H1 (cell line): ENCODE measurements at regions not wholly inside any gene's neighbourhood (a gene's known extent, or its start where the extent isn't known, plus 50 kb on each side); places are given as distances from the start of the nearest gene placed in this dataset.

Experiments
- CTCF ChIA-PET: fragments of 300-600 bp; sonication (Branson Sonifier 250); formaldehyde crosslinking; loops from one replicate; lab custom pipeline; 2021; ENCODE audit not compliant: partially characterized antibody; lab: Charles Lee
- POLR2A ChIA-PET: fragments of 300-600 bp; sonication (Branson Sonifier 250); formaldehyde crosslinking; loops from one replicate; lab custom pipeline; 2021; ENCODE audit warnings: inconsistent platforms; ENCODE audit not compliant: partially characterized antibody; lab: Charles Lee
- DNase-seq, 2 experiments: peaks; one replicate each; pipeline versions ENCODE4 v3.0.0 to v3.0.0-alpha.2; 2010 to 2022; ENCODE audit warnings: low spot score in 2 of 2, low read depth in 1 of 2, mixed read lengths in 1 of 2
- FAIRE-seq: peaks from 2 replicates; lab custom pipeline; 2011; peaks lifted over from hg19 to GRCh38; lab: Jason Lieb, UNC
- H2AFZ ChIP-seq: 2 replicates; pipeline ENCODE4 v1.8.1; 2012; ENCODE audit warnings: low read length, inconsistent platforms
- H2AK5ac ChIP-seq: 2 replicates; pipeline ENCODE4 v1.6.1; 2013; ENCODE audit warnings: low read depth, low read length
- H2BK120ac ChIP-seq: replicated peaks from 2 replicates; pipeline ENCODE3; 2013; ENCODE audit warnings: low read depth, low read length, inconsistent platforms
- H2BK12ac ChIP-seq: 2 replicates; pipeline ENCODE4 v1.6.1; 2013; ENCODE audit warnings: low read depth, low read length
- H2BK15ac ChIP-seq: 2 replicates; pipeline ENCODE4 v1.6.1; 2013; ENCODE audit warnings: low read length
- H2BK20ac ChIP-seq: 2 replicates; pipeline ENCODE4 v1.6.1; 2013; ENCODE audit warnings: low read length
- H2BK5ac ChIP-seq: 2 replicates; pipeline ENCODE4 v1.6.1; 2013; ENCODE audit warnings: low read depth, low read length
- H3K14ac ChIP-seq: 2 replicates; pipeline ENCODE4 v1.6.1; 2013; ENCODE audit warnings: inconsistent platforms; ENCODE audit not compliant: insufficient read length
- H3K18ac ChIP-seq: 2 replicates; pipeline ENCODE4 v1.6.1; 2013; ENCODE audit warnings: low read length; ENCODE audit errors: extremely low read depth
- H3K23ac ChIP-seq: 2 replicates; pipeline ENCODE4 v1.6.1; 2013; ENCODE audit warnings: inconsistent platforms; ENCODE audit not compliant: insufficient read length
- H3K23me2 ChIP-seq: 2 replicates; pipeline ENCODE4 v1.6.1; 2013; ENCODE audit warnings: low read depth, low read length
- H3K27ac ChIP-seq: 2 replicates; pipeline ENCODE4 v1.6.1; 2011; ENCODE audit warnings: low read depth, low read length, inconsistent platforms
- H3K27me3 ChIP-seq, 4 experiments: replicated peaks in 1 of 4; 1 replicate in 1 of 4; 2 replicates in 3 of 4; pipeline versions ENCODE4 v1.6.1 to v1.8.1; 2011 to 2013; ENCODE audit warnings: low read length in 3 of 4, mild to moderate bottlenecking in 3 of 4, inconsistent platforms in 2 of 4, mixed read lengths in 2 of 4, moderate library complexity in 1 of 4; ENCODE audit not compliant: control insufficient read depth in 3 of 4, insufficient read depth in 3 of 4; ENCODE audit errors: extremely low read depth in 1 of 4
- H3K36me3 ChIP-seq, 4 experiments: 2 replicates each; pipeline versions ENCODE4 v1.6.1 to v1.8.1; 2011 to 2013; ENCODE audit warnings: mild to moderate bottlenecking in 4 of 4, low read length in 3 of 4, moderate library complexity in 2 of 4, control low read depth in 1 of 4, inconsistent platforms in 1 of 4; ENCODE audit not compliant: insufficient read depth in 4 of 4, control insufficient read depth in 2 of 4
- H3K4ac ChIP-seq: replicated peaks from 2 replicates; pipeline ENCODE3; 2013; ENCODE audit warnings: low read length, low read depth, mixed read lengths, inconsistent platforms; ENCODE audit not compliant: insufficient read length
- H3K4me1 ChIP-seq, 4 experiments: replicated peaks in 1 of 4; 1 replicate in 1 of 4; 2 replicates in 3 of 4; pipeline versions ENCODE4 v1.6.1 to v1.8.1; 2011 to 2013; ENCODE audit warnings: low read length in 3 of 4, inconsistent platforms in 2 of 4, mixed read lengths in 1 of 4; ENCODE audit not compliant: insufficient read depth in 4 of 4, control insufficient read depth in 3 of 4
- H3K4me2 ChIP-seq, 2 experiments: 2 replicates each; pipeline versions ENCODE4 v1.6.1 to v1.8.1; 2011 to 2013; ENCODE audit warnings: low read depth in 2 of 2, low read length in 2 of 2, control low read depth in 1 of 2, inconsistent platforms in 1 of 2, mild to moderate bottlenecking in 1 of 2; ENCODE audit not compliant: insufficient read depth in 1 of 2
- H3K4me3 ChIP-seq, 4 experiments: fragments of 200-600, 300-600 bp in 1 of 4; sonication (generic), shearing (Covaris generic), sonication (Bioruptor Twin) in 1 of 4; 2 replicates each; pipeline versions ENCODE4 v1.5.1 to v1.8.1; 2011 to 2016; ENCODE audit warnings: low read length in 4 of 4, low read depth in 3 of 4, control low read depth in 2 of 4, inconsistent platforms in 2 of 4, mild to moderate bottlenecking in 2 of 4, mixed read lengths in 1 of 4, moderate library complexity in 1 of 4; ENCODE audit not compliant: insufficient read depth in 2 of 4; ENCODE audit errors: extremely low read depth in 1 of 4
- H3K56ac ChIP-seq: replicated peaks from 2 replicates; pipeline ENCODE3; 2013; ENCODE audit warnings: low read depth, mild to moderate bottlenecking, mixed read lengths, low read length, inconsistent platforms; ENCODE audit not compliant: insufficient read length
- H3K79me1 ChIP-seq: 2 replicates; pipeline ENCODE4 v1.6.1; 2013; ENCODE audit warnings: low read depth, low read length, control low read depth
- H3K79me2 ChIP-seq, 2 experiments: 2 replicates each; pipeline versions ENCODE4 v1.6.1 to v1.8.1; 2012 to 2013; ENCODE audit warnings: low read length in 2 of 2, mild to moderate bottlenecking in 2 of 2, inconsistent platforms in 1 of 2; ENCODE audit not compliant: insufficient read depth in 2 of 2, control insufficient read depth in 1 of 2
- H3K9ac ChIP-seq, 4 experiments: replicated peaks in 1 of 4; 1 replicate in 1 of 4; 2 replicates in 3 of 4; pipeline versions ENCODE4 v1.6.1 to v1.8.1; 2011 to 2013; ENCODE audit warnings: low read depth in 3 of 4, low read length in 3 of 4, control low read depth in 2 of 4, mild to moderate bottlenecking in 2 of 4, moderate library complexity in 2 of 4, inconsistent platforms in 1 of 4; ENCODE audit errors: extremely low read depth in 1 of 4
- H3K9me3 ChIP-seq, 2 experiments: 2 replicates each; pipeline versions ENCODE4 v1.6.1 to v1.8.1; 2012 to 2013; ENCODE audit warnings: mild to moderate bottlenecking in 2 of 2, moderate library complexity in 2 of 2, control low read depth in 1 of 2, inconsistent platforms in 1 of 2, low read depth in 1 of 2, low read length in 1 of 2, mixed read lengths in 1 of 2; ENCODE audit not compliant: insufficient read depth in 2 of 2
- H4K20me1 ChIP-seq, 2 experiments: replicated peaks in 1 of 2; 2 replicates each; pipeline versions ENCODE3 to v1.8.1; 2011 to 2013; ENCODE audit warnings: inconsistent platforms in 2 of 2, low read length in 2 of 2, mild to moderate bottlenecking in 1 of 2; ENCODE audit not compliant: insufficient read depth in 2 of 2, control insufficient read depth in 1 of 2
- H4K5ac ChIP-seq: 2 replicates; pipeline ENCODE4 v1.6.1; 2013; ENCODE audit warnings: low read length, low read depth, mixed read lengths, inconsistent platforms; ENCODE audit not compliant: insufficient read length
- H4K8ac ChIP-seq: 2 replicates; pipeline ENCODE4 v1.8.0; 2013; ENCODE audit warnings: mild to moderate bottlenecking, moderate library complexity, low read length, inconsistent platforms; ENCODE audit not compliant: insufficient read depth; ENCODE audit errors: extremely low read depth
- H4K91ac ChIP-seq: replicated peaks from 2 replicates; pipeline ENCODE3; 2013; ENCODE audit warnings: low read length, mixed read lengths, inconsistent platforms; ENCODE audit not compliant: insufficient read length
- CHD2 ChIP-seq: IDR thresholded peaks from 2 replicates; pipeline ENCODE4 v1.6.1; 2012; ENCODE audit warnings: low read length, improper control_type of control experiment
- EZH2 ChIP-seq: fragments of 200-600 bp; sonication (generic); IDR thresholded peaks from 2 replicates; pipeline ENCODE4 v1.7.1; 2012; ENCODE audit warnings: low read depth, mild to moderate bottlenecking, moderate library complexity, low read length, inconsistent platforms; ENCODE audit not compliant: severe bottlenecking
- PHF8 ChIP-seq: fragments of 200-600 bp; sonication (generic); conservative IDR thresholded peaks from 2 replicates; pipeline ENCODE4 v1.7.1; 2012; ENCODE audit warnings: low read depth, mild to moderate bottlenecking, inconsistent platforms, low read length, moderate library complexity
- SP2 ChIP-seq: IDR thresholded peaks from 2 replicates; pipeline ENCODE4 v1.6.1; 2012; ENCODE audit warnings: mild to moderate bottlenecking, low read length, inconsistent platforms
- WGBS, 2 experiments: shearing (Covaris generic) in 1 of 2; methylation state at CpG; one replicate each; pipeline versions ENCODE4 v1.1.6 to v1.1.7; 2013 to 2015; ENCODE audit warnings: low lambda C conversion rate in 2 of 2, mixed read lengths in 2 of 2, inconsistent platforms in 1 of 2, low coverage in 1 of 2, missing lambda C conversion rate in 1 of 2; ENCODE audit not compliant: insufficient replicate concordance in 2 of 2, insufficient coverage in 1 of 2, insufficient read length in 1 of 2; ENCODE audit errors: extremely low coverage in 1 of 2, missing lambda C conversion rate in 1 of 2; 5-methylcytosine and 5-hydroxymethylcytosine counted together

DNA sequence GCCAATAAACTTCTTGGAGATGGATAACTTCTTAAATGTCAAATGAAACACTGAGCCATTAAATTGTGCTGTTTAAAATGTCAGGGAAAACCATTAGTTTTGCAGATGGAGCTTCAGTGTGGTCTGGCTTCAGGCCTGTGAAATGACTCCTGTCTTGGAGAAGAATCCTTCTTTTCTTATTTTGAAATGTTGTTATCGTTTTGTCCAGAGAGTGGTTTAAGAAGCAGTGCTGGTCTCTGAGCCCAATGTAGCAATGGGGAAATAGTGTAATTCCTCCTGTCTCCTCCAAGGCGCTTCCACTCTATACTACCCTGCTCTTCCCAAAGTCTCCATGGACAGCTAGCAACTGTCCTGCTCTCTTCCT lies 177.6 kb downstream of the REEP3 start:
- no peak overlapping the region for H3K4me2 ChIP-seq
- H2BK15ac ChIP-seq: no peak overlapping the region
- FAIRE-seq (no peak), DNase-seq (no peak)
- H3K79me1 ChIP-seq: no peaks in the 10 kb centered on the region
- CTCF ChIA-PET: interaction anchor here (0.9 to 1.3 kb wide), 3 partner anchors 16 to 21 kb away, joined by 3 to 6 read pairs (median 3); no protein-coding TSS in a partner anchor
- H3K4me3 ChIP-seq: no peak overlapping the region
- H2BK12ac ChIP-seq: no peak overlapping the region
- no peak overlapping the region for H2BK5ac ChIP-seq
- 83% methylated on average over 2 of the region's 2 CpGs; no CpG with 5 or more reads in 1 of the 2 experiments for WGBS, 2 experiments
- H3K23ac ChIP-seq: no peak overlapping the region
- H3K23me2 ChIP-seq: no peaks in the 10 kb centered on the region
- POLR2A ChIA-PET: no interaction called here
- H4K8ac ChIP-seq: no peak overlapping the region
- no peak overlapping the region for H2BK20ac ChIP-seq
- no peak overlapping the region for H2AK5ac ChIP-seq
- H3K4ac ChIP-seq: no peak overlapping the region
- no peaks in the 10 kb centered on the region for H4K20me1 ChIP-seq
- H3K9ac ChIP-seq: no peak overlapping the region
- H3K79me2 ChIP-seq: no peaks in the 10 kb centered on the region
- H3K27me3 ChIP-seq: no peaks in the 10 kb centered on the region
- no peaks in the 10 kb centered on the region for H3K4me1 ChIP-seq
- H4K5ac ChIP-seq: no peak overlapping the region
- no peaks in the 10 kb centered on the region for H3K36me3 ChIP-seq
- no peak overlapping the region for H3K14ac ChIP-seq
- no peak overlapping the region for H3K18ac ChIP-seq
- no peak overlapping the region for H2BK120ac ChIP-seq
- 0 out of 4 replicates have a peak, but pooled peaks cover 0 to 4% of the 10 kb centered on the region in 2 experiments for H3K9me3 ChIP-seq
- H3K56ac ChIP-seq: no peak overlapping the region
- H2AFZ ChIP-seq: no peak overlapping the region
- H4K91ac ChIP-seq: no peak overlapping the region
- no peak overlapping the region for H3K27ac ChIP-seq
- TF ChIP-seq CHD2 (no peak), SP2 (no peak), EZH2 (no peak), PHF8 (no peak)
